H9 (cell line): ENCODE measurements at regions not wholly inside any gene's neighbourhood (a gene's known extent, or its start where the extent isn't known, plus 50 kb on each side); places are given as distances from the start of the nearest gene placed in this dataset.

Source experiments
- DNase-seq: peaks from one replicate; pipeline ENCODE4 v3.0.0-alpha.2; 2017
- H2AFZ ChIP-seq: one replicate; pipeline ENCODE4 v1.6.1; 2013; ENCODE audit warnings: mild to moderate bottlenecking, low read length, control low read depth, moderate library complexity
- H2AK5ac ChIP-seq: 2 replicates; pipeline ENCODE4 v1.6.1; 2013; ENCODE audit warnings: low read length, control low read depth, mixed read lengths; ENCODE audit not compliant: insufficient read length
- H2BK120ac ChIP-seq: one replicate; pipeline ENCODE4 v1.6.1; 2013; ENCODE audit warnings: low read depth, mild to moderate bottlenecking, low read length, control low read depth, inconsistent platforms; ENCODE audit not compliant: poor library complexity, severe bottlenecking
- H2BK12ac ChIP-seq: 2 replicates; pipeline ENCODE4 v1.6.1; 2013; ENCODE audit warnings: low read length, control low read depth, mixed read lengths, low read depth; ENCODE audit not compliant: insufficient read length
- H2BK15ac ChIP-seq: 2 replicates; pipeline ENCODE4 v1.6.1; 2013; ENCODE audit warnings: low read depth, low read length, control low read depth
- H2BK20ac ChIP-seq: one replicate; pipeline ENCODE4 v1.6.1; 2013; ENCODE audit warnings: low read depth, mild to moderate bottlenecking, low read length, control low read depth, inconsistent platforms; ENCODE audit not compliant: poor library complexity, severe bottlenecking
- H2BK5ac ChIP-seq: 2 replicates; pipeline ENCODE4 v1.6.1; 2013; ENCODE audit warnings: low read length, control low read depth, mixed read lengths; ENCODE audit not compliant: insufficient read length
- H3K14ac ChIP-seq: 2 replicates; pipeline ENCODE4 v1.6.1; 2013; ENCODE audit warnings: low read length, control low read depth; ENCODE audit not compliant: insufficient read depth
- H3K18ac ChIP-seq: 2 replicates; pipeline ENCODE4 v1.6.1; 2013; ENCODE audit warnings: low read depth, mild to moderate bottlenecking, mixed read lengths, low read length, control low read depth; ENCODE audit not compliant: insufficient read length
- H3K23ac ChIP-seq: 2 replicates; pipeline ENCODE4 v1.6.1; 2013; ENCODE audit warnings: low read length, control low read depth, mixed read lengths, low read depth; ENCODE audit not compliant: insufficient read length
- H3K23me2 ChIP-seq: 2 replicates; pipeline ENCODE4 v1.6.1; 2013; ENCODE audit warnings: low read depth, mild to moderate bottlenecking, mixed read lengths, low read length, control low read depth; ENCODE audit not compliant: insufficient read length, poor library complexity, severe bottlenecking
- H3K27ac ChIP-seq: 2 replicates; pipeline ENCODE4 v1.5.1; 2013; ENCODE audit warnings: low read length, control low read depth, mixed read lengths, low read depth; ENCODE audit not compliant: insufficient read length
- H3K27me3 ChIP-seq: 2 replicates; pipeline ENCODE4 v1.6.1; 2013; ENCODE audit warnings: low read length, control low read depth, inconsistent platforms; ENCODE audit not compliant: insufficient read depth
- H3K4ac ChIP-seq: 2 replicates; pipeline ENCODE4 v1.6.1; 2013; ENCODE audit warnings: low read depth, mild to moderate bottlenecking, control low read depth, inconsistent platforms, low read length, moderate library complexity
- H3K4me1 ChIP-seq: 2 replicates; pipeline ENCODE4 v1.6.1; 2013; ENCODE audit warnings: low read length, control low read depth, inconsistent platforms; ENCODE audit not compliant: insufficient read depth
- H3K4me2 ChIP-seq: 2 replicates; pipeline ENCODE4 v1.6.1; 2013; ENCODE audit warnings: low read length, control low read depth, mixed read lengths; ENCODE audit not compliant: insufficient read length, insufficient read depth
- H3K56ac ChIP-seq: 2 replicates; pipeline ENCODE4 v1.6.1; 2013; ENCODE audit warnings: low read depth, mild to moderate bottlenecking, mixed read lengths, low read length, control low read depth; ENCODE audit not compliant: insufficient read length
- H3K79me1 ChIP-seq: 2 replicates; pipeline ENCODE4 v1.6.1; 2013; ENCODE audit warnings: low read depth, mild to moderate bottlenecking, moderate library complexity, low read length, control low read depth, inconsistent platforms; ENCODE audit not compliant: insufficient read depth, poor library complexity, severe bottlenecking
- H3K79me2 ChIP-seq: 2 replicates; pipeline ENCODE4 v1.6.1; 2013; ENCODE audit warnings: low read length, control low read depth, inconsistent platforms; ENCODE audit not compliant: insufficient read depth
- H3K9ac ChIP-seq: 2 replicates; pipeline ENCODE4 v1.6.1; 2013; ENCODE audit warnings: low read length, control low read depth, mixed read lengths; ENCODE audit not compliant: insufficient read length; ENCODE audit errors: extremely low read depth
- H3K9me3 ChIP-seq: one replicate; pipeline ENCODE4 v1.6.1; 2013; ENCODE audit warnings: low read depth, low read length, inconsistent platforms; ENCODE audit not compliant: control insufficient read depth
- H3T11ph ChIP-seq: one replicate; pipeline ENCODE4 v1.6.1; 2013; ENCODE audit warnings: mild to moderate bottlenecking, low read length, control low read depth, inconsistent platforms
- H4K20me1 ChIP-seq: one replicate; pipeline ENCODE4 v1.6.1; 2013; ENCODE audit not compliant: control insufficient read depth, insufficient read length, insufficient read depth
- H4K5ac ChIP-seq: 2 replicates; pipeline ENCODE4 v1.6.1; 2013; ENCODE audit warnings: low read depth, mild to moderate bottlenecking, mixed read lengths, low read length, control low read depth; ENCODE audit not compliant: insufficient read length
- H4K8ac ChIP-seq: replicated peaks from 2 replicates; pipeline ENCODE4 v1.6.1; 2013; ENCODE audit warnings: low read length, control low read depth, mixed read lengths, low read depth; ENCODE audit not compliant: insufficient read length
- H4K91ac ChIP-seq: 2 replicates; pipeline ENCODE4 v1.6.1; 2013; ENCODE audit warnings: low read depth, mild to moderate bottlenecking, moderate library complexity, mixed read lengths, low read length, control low read depth; ENCODE audit not compliant: insufficient read length
- H3K27ac Mint-ChIP-seq, 3 experiments: 2 replicates in 2 of 3; 3 replicates in 1 of 3; pipeline ENCODE4 v1.8.0; 2020 to 2021; ENCODE audit warnings: mixed read lengths in 3 of 3, mild to moderate bottlenecking in 1 of 3, moderate library complexity in 1 of 3
- H3K27me3 Mint-ChIP-seq: 2 replicates; pipeline ENCODE4 v1.8.0; 2021; ENCODE audit warnings: low read depth, mild to moderate bottlenecking, moderate library complexity, mixed read lengths
- H3K36me3 Mint-ChIP-seq, 3 experiments: 2 replicates in 2 of 3; 3 replicates in 1 of 3; pipeline ENCODE4 v1.8.0; 2020 to 2021; ENCODE audit warnings: low read depth in 3 of 3, mixed read lengths in 3 of 3; ENCODE audit not compliant: insufficient read depth in 1 of 3
- H3K4me1 Mint-ChIP-seq, 2 experiments: 2 replicates each; pipeline ENCODE4 v1.8.0; 2020; ENCODE audit warnings: mixed read lengths in 2 of 2
- H3K4me3 Mint-ChIP-seq, 2 experiments: 2 replicates in 1 of 2; 3 replicates in 1 of 2; pipeline ENCODE4 v1.8.0; 2020 to 2021; ENCODE audit warnings: mild to moderate bottlenecking in 2 of 2, mixed read lengths in 2 of 2, moderate library complexity in 1 of 2
- H3K9me3 Mint-ChIP-seq, 2 experiments: 2 replicates in 1 of 2; 3 replicates in 1 of 2; pipeline ENCODE4 v1.8.0; 2020; ENCODE audit warnings: mild to moderate bottlenecking in 2 of 2, mixed read lengths in 2 of 2, moderate library complexity in 1 of 2
- WGBS: extraction: QIAGEN DNeasy Blood & Tissue Kit; methylation state at CpG from one replicate; pipeline ENCODE4 v1.1.7; 2013; ENCODE audit warnings: missing lambda C conversion rate, low lambda C conversion rate, mixed read lengths; ENCODE audit not compliant: insufficient read length; ENCODE audit errors: extremely low coverage; 5-methylcytosine and 5-hydroxymethylcytosine counted together
- TF ChIP-seq, protein P1 (sequence below): fragments of 200-600 bp; sonication (generic); conservative IDR thresholded peaks from 3 replicates; pipeline ENCODE4 v1.8.0; 2021; ENCODE audit warnings: antibody characterized with exemption, mild to moderate bottlenecking

DNA sequence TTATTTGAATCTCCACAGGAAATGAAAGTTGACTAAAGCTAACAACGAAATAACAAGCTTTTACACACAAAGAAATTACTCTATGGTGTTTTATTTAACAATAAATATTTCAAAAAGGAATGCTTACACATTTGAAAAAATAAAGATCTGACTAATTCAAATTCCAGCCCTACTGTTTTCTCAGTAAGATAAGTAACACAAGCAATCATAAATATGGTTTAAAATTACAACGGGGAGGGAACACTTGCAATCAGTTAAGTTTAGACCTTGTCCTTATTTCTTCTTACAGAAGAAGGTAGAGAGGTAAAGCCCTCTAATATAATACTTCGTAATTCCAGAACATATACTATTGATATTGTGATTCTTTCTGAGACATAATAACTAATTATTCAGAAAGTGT lies 158.5 kb downstream of the DHX15 start:
- Histone ChIP-seq H3K79me1 (no peaks in the 10 kb centered on the region), H3K4me2 (no peak overlapping the region), H3K18ac (no peak overlapping the region)

More for the DNA sequence above, 158.5 kb downstream of the DHX15 start:
- Histone ChIP-seq H3K56ac (no peak overlapping the region), H4K91ac (no peak overlapping the region), H3T11ph (no peak overlapping the region), H3K27ac (no peak overlapping the region), H3K4me1 (0 out of 2 replicates have a peak, but pooled peaks cover 4% of the 10 kb centered on the region), H3K23me2 (no peaks in the 10 kb centered on the region), H3K79me2 (no peaks in the 10 kb centered on the region), H3K23ac (no peak overlapping the region), H3K14ac (no peak overlapping the region), H4K5ac (no peak overlapping the region), H4K8ac (no peak overlapping the region), H3K9me3 (no peaks in the 10 kb centered on the region), H2BK15ac (no peak overlapping the region), H3K27me3 (no peaks in the 10 kb centered on the region), H2BK5ac (no peak overlapping the region), H3K4ac (no peak overlapping the region), H3K9ac (no peak overlapping the region), H2AK5ac (no peak overlapping the region), H4K20me1 (no peaks in the 10 kb centered on the region), H2BK12ac (no peak overlapping the region), H2BK120ac (no peak overlapping the region), H2BK20ac (no peak overlapping the region), H2AFZ (no peak overlapping the region)
- Mint-ChIP-seq H3K36me3 (peaks cover 3 to 10% (median 5%) of the 10 kb centered on the region in 3 experiments), H3K4me3 (no peak overlapping the region), H3K27ac (no peak overlapping the region), H3K4me1 (peaks cover 8 to 10% of the 10 kb centered on the region in 2 experiments), H3K27me3 (no peaks in the 10 kb centered on the region; the same call in 1 of the 2 replicates), H3K9me3 (peaks cover 6 to 10% of the 10 kb centered on the region in 2 experiments)
- TF ChIP-seq, protein P1, sequence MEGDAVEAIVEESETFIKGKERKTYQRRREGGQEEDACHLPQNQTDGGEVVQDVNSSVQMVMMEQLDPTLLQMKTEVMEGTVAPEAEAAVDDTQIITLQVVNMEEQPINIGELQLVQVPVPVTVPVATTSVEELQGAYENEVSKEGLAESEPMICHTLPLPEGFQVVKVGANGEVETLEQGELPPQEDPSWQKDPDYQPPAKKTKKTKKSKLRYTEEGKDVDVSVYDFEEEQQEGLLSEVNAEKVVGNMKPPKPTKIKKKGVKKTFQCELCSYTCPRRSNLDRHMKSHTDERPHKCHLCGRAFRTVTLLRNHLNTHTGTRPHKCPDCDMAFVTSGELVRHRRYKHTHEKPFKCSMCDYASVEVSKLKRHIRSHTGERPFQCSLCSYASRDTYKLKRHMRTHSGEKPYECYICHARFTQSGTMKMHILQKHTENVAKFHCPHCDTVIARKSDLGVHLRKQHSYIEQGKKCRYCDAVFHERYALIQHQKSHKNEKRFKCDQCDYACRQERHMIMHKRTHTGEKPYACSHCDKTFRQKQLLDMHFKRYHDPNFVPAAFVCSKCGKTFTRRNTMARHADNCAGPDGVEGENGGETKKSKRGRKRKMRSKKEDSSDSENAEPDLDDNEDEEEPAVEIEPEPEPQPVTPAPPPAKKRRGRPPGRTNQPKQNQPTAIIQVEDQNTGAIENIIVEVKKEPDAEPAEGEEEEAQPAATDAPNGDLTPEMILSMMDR = no peak
- DNase-seq = no peak
- no CpG with 5 or more reads among the region's 3 CpGs for WGBS
